NAMALWA (cell line): ENCODE measurements at regions not wholly inside any gene's neighbourhood (a gene's known extent, or its start where the extent isn't known, plus 50 kb on each side); places are given as distances from the start of the nearest gene placed in this dataset.
"Not testable (repeated sequence)": the region's sequence is repeated elsewhere in the genome, so short reads cannot be mapped to it uniquely, and the experiment has no call there.

Source experiments
- DNase-seq: peaks from one replicate; pipeline ENCODE4 v3.0.0-alpha.2; 2015; ENCODE audit warnings: low spot score

- no peak for DNase-seq
Observed at GRCh38 chr19:28318469-28319179, 894.3 kb downstream of the UQCRFS1 start.

GRCh38 chr19:28316464-28316863 is 896.5 kb downstream of the UQCRFS1 start:
- DNase-seq, result no peak

- DNase-seq, result no peak
Observed at GRCh38 chr19:28314756-28315155, 898.2 kb downstream of the UQCRFS1 start.

- DNase-seq, result no peak
Observed at GRCh38 chr19:28314287-28314686, 898.7 kb downstream of the UQCRFS1 start.

- no peak for DNase-seq
Observed at GRCh38 chr19:28313633-28314032, 899.3 kb downstream of the UQCRFS1 start.

GRCh38 chr19:28312269-28312668 is 900.7 kb downstream of the UQCRFS1 start:
- DNase-seq, result no peak

GRCh38 chr19:28310829-28311228 is 902.1 kb downstream of the UQCRFS1 start:
- not testable (repeated sequence) for DNase-seq

GRCh38 chr19:28309070-28309469 is 903.9 kb downstream of the UQCRFS1 start:
- DNase-seq, result no peak

- DNase-seq, result no peak
Observed at GRCh38 chr19:28307963-28308362, 905.0 kb downstream of the UQCRFS1 start.

- no peak for DNase-seq
Observed at GRCh38 chr19:28307487-28307886, 905.5 kb downstream of the UQCRFS1 start.

- DNase-seq, result no peak
Observed at GRCh38 chr19:28305513-28305912, 907.4 kb downstream of the UQCRFS1 start.

- DNase-seq, result no peak
Observed at GRCh38 chr19:28303502-28303901, 909.4 kb downstream of the UQCRFS1 start.

GRCh38 chr19:28301961-28302360 is 911.0 kb downstream of the UQCRFS1 start:
- DNase-seq, result no peak

- no peak for DNase-seq
Observed at GRCh38 chr19:28301463-28301862, 911.5 kb downstream of the UQCRFS1 start.

- no peak for DNase-seq
Observed at GRCh38 chr19:28299649-28300048, 913.3 kb downstream of the UQCRFS1 start.

GRCh38 chr19:28297586-28298157 is 915.3 kb downstream of the UQCRFS1 start:
- DNase-seq, result no peak

GRCh38 chr19:28297036-28297435 is 915.9 kb downstream of the UQCRFS1 start:
- no peak for DNase-seq

GRCh38 chr19:28296506-28296905 is 916.4 kb downstream of the UQCRFS1 start:
- no peak for DNase-seq

- DNase-seq, result not testable (repeated sequence)
Observed at GRCh38 chr19:28294975-28295374, 918.0 kb downstream of the UQCRFS1 start.

GRCh38 chr19:28294395-28294794 is 918.6 kb downstream of the UQCRFS1 start:
- DNase-seq, result no peak

- DNase-seq, result no peak
Observed at GRCh38 chr19:28293685-28294084, 919.3 kb downstream of the UQCRFS1 start.

GRCh38 chr19:28292822-28293500 is 920.0 kb downstream of the UQCRFS1 start:
- DNase-seq, result no peak

GRCh38 chr19:28291874-28292273 is 921.1 kb downstream of the UQCRFS1 start:
- no peak for DNase-seq
